Activated B cell treated with CpG ODN at 0.5 μM for 24 hours (primary cell): ENCODE measurements at regions not wholly inside any gene's neighbourhood (a gene's known extent, or its start where the extent isn't known, plus 50 kb on each side); places are given as distances from the start of the nearest gene placed in this dataset.

Experiments used
- ATAC-seq: fragments of 200-7000 bp; cut with Tn5 transposase; one replicate; pipeline ENCODE4 v1.10.0; 2021; ENCODE audit warnings: low read depth, mild to moderate bottlenecking, moderate library complexity
- CTCF ChIA-PET: fragments of 350-600 bp; sonication (Branson Sonifier 250); formaldehyde crosslinking; loops from one replicate; lab custom pipeline; 2021; ENCODE audit warnings: antibody characterized with exemption; lab: Charles Lee
- POLR2A ChIA-PET: fragments of 350-600 bp; sonication (Branson Sonifier 250); formaldehyde crosslinking; loops from one replicate; lab custom pipeline; 2021; ENCODE audit warnings: antibody characterized with exemption; lab: Charles Lee
- DNase-seq: peaks from one replicate; pipeline ENCODE4 v3.0.0; 2022
- H3K27ac Mint-ChIP-seq: one replicate; pipeline ENCODE4 v1.8.0; 2020; ENCODE audit warnings: mixed read lengths
- H3K27me3 Mint-ChIP-seq: one replicate; pipeline ENCODE4 v1.8.0; 2021; ENCODE audit warnings: mixed read lengths
- H3K36me3 Mint-ChIP-seq: one replicate; pipeline ENCODE4 v1.8.0; 2021; ENCODE audit warnings: low read depth, mixed read lengths
- H3K4me1 Mint-ChIP-seq: one replicate; pipeline ENCODE4 v1.8.0; 2021; ENCODE audit warnings: mixed read lengths
- H3K4me3 Mint-ChIP-seq: one replicate; pipeline ENCODE4 v1.8.0; 2020; ENCODE audit warnings: mild to moderate bottlenecking, mixed read lengths
- H3K9me3 Mint-ChIP-seq: one replicate; pipeline ENCODE4 v1.8.0; 2020; ENCODE audit warnings: mixed read lengths
- CTCF ChIP-seq: fragments of 200-600 bp; IDR thresholded peaks from one replicate; pipeline ENCODE4 v1.8.0; 2022; ENCODE audit warnings: antibody characterized with exemption, mild to moderate bottlenecking
- intact Hi-C: fragments of 100-400 bp; cut with micrococcal nuclease; formaldehyde crosslinking; loops from one replicate; pipeline ENCODE4 v1.15.1; 2024

- no peak for TF ChIP-seq CTCF
- H3K27me3 Mint-ChIP-seq, result no peaks in the 10 kb centered on the region
- no peaks in the 10 kb centered on the region for H3K4me1 Mint-ChIP-seq
- no peaks in the 10 kb centered on the region for H3K36me3 Mint-ChIP-seq
- ATAC-seq (no peak), DNase-seq (no peak)
- intact Hi-C loops, result no loop called here
- H3K27ac Mint-ChIP-seq, result no peak overlapping the region
- CTCF ChIA-PET, result no interaction called here
- POLR2A ChIA-PET, result no interaction called here
- H3K4me3 Mint-ChIP-seq, result no peak overlapping the region
- no peaks in the 10 kb centered on the region for H3K9me3 Mint-ChIP-seq
Measured at GRCh38 chr7:86301301-86301700, 342.4 kb upstream of the GRM3 start.

GRCh38 chr7:86295526-86295925, 348.2 kb upstream of the GRM3 start:
- Mint-ChIP-seq H3K4me3 (no peak overlapping the region), H3K27me3 (no peaks in the 10 kb centered on the region), H3K27ac (no peak overlapping the region), H3K36me3 (no peaks in the 10 kb centered on the region), H3K4me1 (no peaks in the 10 kb centered on the region), H3K9me3 (peaks cover 1% of the 10 kb centered on the region)
- DNase-seq, result no peak
- CTCF ChIA-PET, result no interaction called here
- no peak for TF ChIP-seq CTCF
- intact Hi-C loops, result no loop called here
- ATAC-seq, result no peak
- POLR2A ChIA-PET, result no interaction called here

- DNase-seq (no peak), ATAC-seq (no peak)
- Mint-ChIP-seq H3K36me3 (no peaks in the 10 kb centered on the region), H3K9me3 (peaks cover 2% of the 10 kb centered on the region), H3K27me3 (no peaks in the 10 kb centered on the region), H3K4me3 (no peak overlapping the region), H3K4me1 (no peaks in the 10 kb centered on the region), H3K27ac (no peak overlapping the region)
- intact Hi-C loops, result no loop called here
- TF ChIP-seq CTCF, result no peak
- ChIA-PET POLR2A (no interaction called here), CTCF (no interaction called here)
Measured at GRCh38 chr7:86282014-86282682, 361.6 kb upstream of the GRM3 start.

- intact Hi-C loops, result no loop called here
- no peak for DNase-seq
- no peak for TF ChIP-seq CTCF
- no peaks in the 10 kb centered on the region for H3K27me3 Mint-ChIP-seq
- H3K4me3 Mint-ChIP-seq, result no peak overlapping the region
- ATAC-seq, result no peak
- no peaks in the 10 kb centered on the region for H3K4me1 Mint-ChIP-seq
- peaks cover 5% of the 10 kb centered on the region for H3K9me3 Mint-ChIP-seq
- CTCF ChIA-PET, result no interaction called here
- POLR2A ChIA-PET, result no interaction called here
- H3K36me3 Mint-ChIP-seq, result no peaks in the 10 kb centered on the region
- H3K27ac Mint-ChIP-seq, result no peak overlapping the region
Measured at GRCh38 chr7:86280150-86280549, 363.6 kb upstream of the GRM3 start.

GRCh38 chr7:86262781-86263180, 380.9 kb upstream of the GRM3 start:
- intact Hi-C loops, result no loop called here
- ATAC-seq, result no peak

More at GRCh38 chr7:86262781-86263180, 380.9 kb upstream of the GRM3 start:
- Mint-ChIP-seq H3K4me1 (no peaks in the 10 kb centered on the region), H3K4me3 (no peak overlapping the region), H3K27ac (no peak overlapping the region), H3K9me3 (no peaks in the 10 kb centered on the region), H3K36me3 (no peaks in the 10 kb centered on the region), H3K27me3 (no peaks in the 10 kb centered on the region)
- POLR2A ChIA-PET, result no interaction called here
- TF ChIP-seq CTCF, result no peak
- no peak for DNase-seq
- CTCF ChIA-PET, result no interaction called here
